OCI-LY7 (cell line): ENCODE measurements at regions not wholly inside any gene's neighbourhood (a gene's known extent, or its start where the extent isn't known, plus 50 kb on each side); places are given as distances from the start of the nearest gene placed in this dataset.

Source experiments
- BruUV-seq: library from RNA; stranded (reverse); fragments of 400-500 nt; replicated peaks from 2 replicates; lab custom pipeline; 2021; lab: Mats Ljungman, UMichigan
- CTCF ChIA-PET: fragments of 300-600 bp; sonication (Branson Sonifier 250); formaldehyde crosslinking; loops from one replicate; lab custom pipeline; 2022; ENCODE audit warnings: antibody characterized with exemption; ENCODE audit not compliant: unreplicated experiment; lab: Charles Lee
- POLR2A ChIA-PET: fragments of 300-600 bp; sonication (Branson Sonifier 250); formaldehyde crosslinking; loops from one replicate; lab custom pipeline; 2022; ENCODE audit warnings: antibody characterized with exemption; lab: Charles Lee
- DNase-seq: peaks from one replicate; pipeline ENCODE4 v3.0.0-alpha.2; 2015; ENCODE audit warnings: low spot score
- H2AFZ ChIP-seq: fragments of 200-600 bp; sonication (generic), shearing (Covaris generic); 2 replicates; pipeline ENCODE4 v1.6.1; 2014; ENCODE audit warnings: mild to moderate bottlenecking, antibody characterized with exemption, low read length, moderate library complexity
- H3K27ac ChIP-seq: fragments of 200-600 bp; sonication (generic); 2 replicates; pipeline ENCODE4 v1.5.1; 2014; ENCODE audit warnings: mixed run types, low read depth, mild to moderate bottlenecking, moderate library complexity, low read length, inconsistent platforms; ENCODE audit not compliant: poor library complexity, severe bottlenecking
- H3K36me3 ChIP-seq: fragments of 200-600 bp; sonication (generic); 2 replicates; pipeline ENCODE4 v1.6.1; 2014; ENCODE audit warnings: mild to moderate bottlenecking, antibody characterized with exemption, low read length, moderate library complexity, mixed read lengths; ENCODE audit not compliant: insufficient read depth
- H3K4me1 ChIP-seq: fragments of 200-600 bp; sonication (generic); 2 replicates; pipeline ENCODE4 v1.5.1; 2014; ENCODE audit warnings: mild to moderate bottlenecking, low read length; ENCODE audit not compliant: insufficient read depth, poor library complexity, severe bottlenecking
- H3K4me2 ChIP-seq: fragments of 200-600 bp; sonication (generic); 2 replicates; pipeline ENCODE4 v1.6.1; 2014; ENCODE audit warnings: mild to moderate bottlenecking, low read length
- H3K4me3 ChIP-seq: fragments of 200-600 bp; sonication (generic); 2 replicates; pipeline ENCODE4 v1.5.1; 2014; ENCODE audit warnings: mild to moderate bottlenecking, low read depth, low read length; ENCODE audit not compliant: poor library complexity, severe bottlenecking
- H3K79me2 ChIP-seq: fragments of 200-600 bp; sonication (generic); 2 replicates; pipeline ENCODE4 v1.6.1; 2016; ENCODE audit warnings: low read depth, mild to moderate bottlenecking, low read length, moderate library complexity, mixed read lengths; ENCODE audit not compliant: insufficient read depth
- H3K9me2 ChIP-seq: fragments of 200-600 bp; sonication (generic); 2 replicates; pipeline ENCODE4 v1.6.1; 2016; ENCODE audit warnings: mild to moderate bottlenecking, low read length, mixed read lengths; ENCODE audit not compliant: insufficient read depth
- H3K9me3 ChIP-seq: fragments of 200-600 bp; sonication (generic); 2 replicates; pipeline ENCODE4 v1.6.1; 2014; ENCODE audit warnings: mild to moderate bottlenecking, mixed run types, low read length, mixed read lengths
- H4K20me1 ChIP-seq: fragments of 200-600 bp; sonication (generic); 2 replicates; pipeline ENCODE4 v1.6.1; 2014; ENCODE audit warnings: mild to moderate bottlenecking, antibody characterized with exemption, low read length, moderate library complexity, mixed read lengths; ENCODE audit not compliant: insufficient read depth
- CTCF ChIP-seq: fragments of 200-600 bp; sonication (generic); conservative IDR thresholded peaks from 2 replicates; pipeline ENCODE4 v1.5.1; 2014; ENCODE audit warnings: mild to moderate bottlenecking, antibody characterized with exemption, low read length, moderate library complexity, mixed read lengths
- EZH2phosphoT487 ChIP-seq: fragments of 200-600 bp; sonication (generic); IDR thresholded peaks from 2 replicates; pipeline ENCODE4 v1.6.1; 2018; ENCODE audit warnings: low read depth, borderline replicate concordance, mild to moderate bottlenecking, mixed run types, antibody characterized with exemption, low read length, moderate library complexity, mixed read lengths
- intact Hi-C: fragments of 100-400 bp; cut with micrococcal nuclease; formaldehyde crosslinking; loops from one replicate; pipeline ENCODE4 v1.10.0; 2022; ENCODE audit not compliant: unreplicated experiment

DNA sequence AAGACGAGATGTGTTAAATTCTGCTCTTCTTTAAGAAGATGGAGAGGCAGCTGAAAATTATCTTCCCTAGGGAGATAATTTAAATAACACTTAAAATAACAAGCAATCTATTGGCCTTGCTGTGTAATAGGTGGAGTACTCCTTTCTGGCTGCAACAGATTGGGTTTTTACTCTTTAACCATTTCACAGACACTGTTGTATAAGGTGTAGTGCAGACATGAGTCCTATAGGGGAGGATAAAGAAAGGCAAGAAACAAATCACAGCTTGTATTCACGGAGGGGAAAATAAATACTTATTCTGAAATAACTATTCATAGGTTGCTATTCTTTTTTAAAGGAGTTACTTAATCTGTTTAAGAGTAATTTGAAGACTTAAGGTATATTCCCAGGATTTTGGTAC, 252.0 kb downstream of the ZPLD1 start:
- Histone ChIP-seq H3K4me2 (no peak overlapping the region), H3K9me2 (no peaks in the 10 kb centered on the region), H3K4me3 (no peak overlapping the region), H3K9me3 (no peaks in the 10 kb centered on the region), H3K4me1 (no peaks in the 10 kb centered on the region), H2AFZ (no peak overlapping the region), H3K36me3 (no peaks in the 10 kb centered on the region), H4K20me1 (no peaks in the 10 kb centered on the region), H3K79me2 (no peaks in the 10 kb centered on the region), H3K27ac (no peak overlapping the region)
- no peak for DNase-seq
- TF ChIP-seq EZH2phosphoT487 (no peak), CTCF (no peak)
- ChIA-PET CTCF (no interaction called here), POLR2A (interaction anchor here (0.8 kb wide), 1 partner anchor 197 kb away, joined by 3 read pairs; no protein-coding TSS in a partner anchor)
- intact Hi-C loops: no loop called here
- no TSS peak for BruUV-seq

GRCh38 chr3:102687851-102688555, 253.2 kb downstream of the ZPLD1 start:
- POLR2A ChIA-PET: no interaction called here

More at GRCh38 chr3:102687851-102688555, 253.2 kb downstream of the ZPLD1 start:
- intact Hi-C loops: no loop called here
- Histone ChIP-seq H3K79me2 (no peaks in the 10 kb centered on the region), H3K36me3 (no peaks in the 10 kb centered on the region), H4K20me1 (no peaks in the 10 kb centered on the region), H3K9me3 (no peaks in the 10 kb centered on the region), H3K4me3 (no peak overlapping the region), H2AFZ (no peak overlapping the region), H3K4me1 (no peaks in the 10 kb centered on the region), H3K9me2 (no peaks in the 10 kb centered on the region), H3K4me2 (no peak overlapping the region), H3K27ac (no peak overlapping the region)
- CTCF ChIA-PET: no interaction called here
- no TSS peak for BruUV-seq
- TF ChIP-seq CTCF (no peak), EZH2phosphoT487 (no peak)
- DNase-seq: no peak
